Psoas muscle (tissue), 7 donors: ENCODE measurements at regions not wholly inside any gene's neighbourhood (a gene's known extent, or its start where the extent isn't known, plus 50 kb on each side); places are given as distances from the start of the nearest gene placed in this dataset.

Experiments used
- ATAC-seq, 4 donors: fragments of 200-7000 bp; cut with Tn5 transposase; one replicate each; pipeline ENCODE4 v1.9.1; 2020; ENCODE audit warnings: moderate library complexity in 3 of 4, mild to moderate bottlenecking in 2 of 4
- DNase-seq, 2 donors: peaks; one replicate each; pipeline ENCODE4 v3.0.0-alpha.2; 2020
- H3K27ac ChIP-seq: fragments of 200-600 bp; one replicate; pipeline ENCODE4 v1.8.0; 2022
- H3K27me3 ChIP-seq, 3 donors: fragments of 200-600 bp in 1 of 3; one replicate each; pipeline versions ENCODE4 v1.6.1 to v1.8.0; 2013 to 2022; ENCODE audit warnings: low read length in 2 of 3, mild to moderate bottlenecking in 2 of 3, moderate library complexity in 1 of 3; ENCODE audit not compliant: insufficient read depth in 3 of 3
- H3K36me3 ChIP-seq, 2 donors: fragments of 200-600 bp in 1 of 2; one replicate each; pipeline versions ENCODE4 v1.6.1 to v1.8.0; 2013 to 2022; ENCODE audit warnings: low read depth in 1 of 2, mild to moderate bottlenecking in 1 of 2, moderate library complexity in 1 of 2; ENCODE audit not compliant: insufficient read depth in 1 of 2
- H3K4me1 ChIP-seq: fragments of 200-600 bp; one replicate; pipeline ENCODE4 v1.8.0; 2022
- H3K4me3 ChIP-seq: fragments of 200-600 bp; one replicate; pipeline ENCODE4 v1.8.0; 2022; ENCODE audit warnings: mild to moderate bottlenecking
- H3K9me3 ChIP-seq: fragments of 200-600 bp; one replicate; pipeline ENCODE4 v1.8.0; 2022
- CTCF ChIP-seq: fragments of 200-600 bp; IDR thresholded peaks from one replicate; pipeline ENCODE4 v1.8.0; 2022; ENCODE audit warnings: antibody characterized with exemption
- WGBS, 3 donors: extraction: QIAGEN DNeasy Blood & Tissue Kit; methylation state at CpG; one replicate each; pipeline versions ENCODE4 v1.1.6 to v1.1.7; 2013; 5-methylcytosine and 5-hydroxymethylcytosine counted together
- intact Hi-C, 2 donors: fragments of 100-400 bp; cut with DNase I; formaldehyde crosslinking; loops; one replicate each; pipeline versions ENCODE4 v1.11.0 to v1.14.2; 2022
- donor health status: healthy with polysubstance abuse.
- donor health status: DM: no; HTN: no; CAD: no; lungs with moderate emphysema.
- donor health status: Bipolar disorder and iron deficiency.
- donor health status: healthy.
- donor health status: DM: yes; HTN: yes; CAD: no.
- donor health status: DM: no; HTN: no; CAD: no.
- donor health status: DM: yes; HTN: yes; CAD: no.

GRCh38 chr18:34018336-34018735 lies 206.4 kb downstream of the NOL4 start:
- intact Hi-C loops, result no loop called here
- H3K4me1 ChIP-seq, result no peaks in the 10 kb centered on the region
- no peak for DNase-seq
- 83 to 93% (median 88%) methylated on average over 1 of the region's 1 CpG for WGBS, 3 donors
- no peaks in the 10 kb centered on the region for H3K27me3 ChIP-seq
- TF ChIP-seq CTCF, result no peak
- no peaks in the 10 kb centered on the region for H3K36me3 ChIP-seq
- H3K27ac ChIP-seq, result no peak overlapping the region
- H3K4me3 ChIP-seq, result no peak overlapping the region
- no peak for ATAC-seq
- H3K9me3 ChIP-seq, result no peaks in the 10 kb centered on the region

GRCh38 chr18:34003687-34004086 lies 221.0 kb downstream of the NOL4 start:
- Histone ChIP-seq H3K27ac (no peak overlapping the region), H3K27me3 (no peaks in the 10 kb centered on the region), H3K36me3 (no peaks in the 10 kb centered on the region), H3K9me3 (no peaks in the 10 kb centered on the region), H3K4me3 (no peak overlapping the region), H3K4me1 (no peaks in the 10 kb centered on the region)
- no peak for ATAC-seq
- DNase-seq, result no peak
- no peak for TF ChIP-seq CTCF
- intact Hi-C loops, result no loop called here
- WGBS, 3 donors, result 5 to 19% (median 6%) methylated on average over 1 of the region's 1 CpG

GRCh38 chr18:34002130-34002529 lies 222.6 kb downstream of the NOL4 start:
- no peak for DNase-seq
- TF ChIP-seq CTCF, result no peak
- no peaks in the 10 kb centered on the region for H3K36me3 ChIP-seq
- no peaks in the 10 kb centered on the region for H3K4me1 ChIP-seq
- H3K4me3 ChIP-seq, result no peak overlapping the region
- 82 to 87% (median 84%) methylated on average over 1 of the region's 1 CpG for WGBS, 3 donors
- intact Hi-C loops, result no loop called here
- H3K9me3 ChIP-seq, result no peaks in the 10 kb centered on the region
- H3K27ac ChIP-seq, result no peak overlapping the region
- no peak for ATAC-seq
- no peaks in the 10 kb centered on the region for H3K27me3 ChIP-seq

GRCh38 chr18:34001376-34001775 lies 223.3 kb downstream of the NOL4 start:
- Histone ChIP-seq H3K9me3 (no peaks in the 10 kb centered on the region), H3K36me3 (no peaks in the 10 kb centered on the region), H3K27ac (no peak overlapping the region), H3K4me1 (no peaks in the 10 kb centered on the region), H3K4me3 (no peak overlapping the region), H3K27me3 (no peaks in the 10 kb centered on the region)
- no peak for ATAC-seq
- intact Hi-C loops, result no loop called here
- 87 to 94% (median 88%) methylated on average over 3 of the region's 3 CpGs for WGBS, 3 donors
- no peak for TF ChIP-seq CTCF
- DNase-seq, result no peak

GRCh38 chr18:33987206-33987605 lies 237.5 kb downstream of the NOL4 start:
- no peaks in the 10 kb centered on the region for H3K4me1 ChIP-seq
- H3K27ac ChIP-seq, result no peak overlapping the region
- TF ChIP-seq CTCF, result no peak
- no peak overlapping the region for H3K4me3 ChIP-seq
- intact Hi-C loops, result no loop called here
- no peaks in the 10 kb centered on the region for H3K36me3 ChIP-seq
- DNase-seq, result no peak
- ATAC-seq, result no peak
- H3K27me3 ChIP-seq, result no peaks in the 10 kb centered on the region
- no peaks in the 10 kb centered on the region for H3K9me3 ChIP-seq
- 50 to 60% (median 50%) methylated on average over 3 of the region's 3 CpGs for WGBS, 3 donors
